Testis (tissue), 2 donors: ENCODE measurements at regions not wholly inside any gene's neighbourhood (a gene's known extent, or its start where the extent isn't known, plus 50 kb on each side); places are given as distances from the start of the nearest gene placed in this dataset.

Experiments
- DNase-seq: peaks from one replicate; pipeline ENCODE4 v3.0.0-alpha.2; 2019
- H3K27ac ChIP-seq, 2 donors: fragments of 200-600 bp; sonication (generic); one replicate each; pipeline ENCODE4 v1.5.1; 2019
- H3K27me3 ChIP-seq: fragments of 200-600 bp; sonication (generic); one replicate; pipeline ENCODE4 v1.5.1; 2019
- H3K36me3 ChIP-seq: fragments of 200-600 bp; sonication (generic); one replicate; pipeline ENCODE4 v1.5.1; 2017; ENCODE audit warnings: low read depth; ENCODE audit errors: missing control alignments
- H3K4me1 ChIP-seq: fragments of 200-600 bp; sonication (generic); one replicate; pipeline ENCODE4 v1.5.1; 2019
- H3K4me3 ChIP-seq, 2 donors: fragments of 200-600 bp; sonication (generic); one replicate each; pipeline ENCODE4 v1.5.1; 2017 to 2019
- H3K9me3 ChIP-seq: fragments of 200-600 bp; sonication (generic); one replicate; pipeline ENCODE4 v1.5.1; 2017
- POLR2A ChIP-seq: fragments of 450-650 bp; IDR thresholded peaks from one replicate; pipeline ENCODE4 v1.6.1; 2017; ENCODE audit warnings: antibody characterized with exemption, mild to moderate bottlenecking, moderate library complexity
- WGBS, 2 donors: methylation state at CpG; one replicate each; pipeline ENCODE4 v1.1.5; 2018; 5-methylcytosine and 5-hydroxymethylcytosine counted together
- intact Hi-C: fragments of 100-400 bp; cut with DNase I; formaldehyde crosslinking; loops from one replicate; pipeline ENCODE4 v1.15.1; 2023; ENCODE audit warnings: low total_unique reads
- TF ChIP-seq, protein P1 (sequence below), 3 experiments: fragments of 450-650 bp in 2 of 3; fragments of 200-600 bp in 1 of 3; sonication (generic) in 1 of 3; IDR thresholded peaks; one replicate each; pipeline ENCODE4 v1.5.1; 2016 to 2019; ENCODE audit warnings: antibody characterized with exemption in 3 of 3, mild to moderate bottlenecking in 2 of 3, moderate library complexity in 1 of 3

GRCh38 chr2:220153118-220153517 is 525.7 kb downstream of the SLC4A3 start:
- WGBS, 2 donors = 90% methylated on average over 4 of the region's 4 CpGs
- Histone ChIP-seq H3K27me3 (no peaks in the 10 kb centered on the region), H3K4me1 (no peaks in the 10 kb centered on the region), H3K36me3 (no peaks in the 10 kb centered on the region), H3K4me3 (no peak overlapping the region), H3K9me3 (no peaks in the 10 kb centered on the region), H3K27ac (no peak overlapping the region)
- no peak for DNase-seq
- intact Hi-C loops = no loop called here
- no peak for TF ChIP-seq POLR2A
- TF ChIP-seq, protein P1, sequence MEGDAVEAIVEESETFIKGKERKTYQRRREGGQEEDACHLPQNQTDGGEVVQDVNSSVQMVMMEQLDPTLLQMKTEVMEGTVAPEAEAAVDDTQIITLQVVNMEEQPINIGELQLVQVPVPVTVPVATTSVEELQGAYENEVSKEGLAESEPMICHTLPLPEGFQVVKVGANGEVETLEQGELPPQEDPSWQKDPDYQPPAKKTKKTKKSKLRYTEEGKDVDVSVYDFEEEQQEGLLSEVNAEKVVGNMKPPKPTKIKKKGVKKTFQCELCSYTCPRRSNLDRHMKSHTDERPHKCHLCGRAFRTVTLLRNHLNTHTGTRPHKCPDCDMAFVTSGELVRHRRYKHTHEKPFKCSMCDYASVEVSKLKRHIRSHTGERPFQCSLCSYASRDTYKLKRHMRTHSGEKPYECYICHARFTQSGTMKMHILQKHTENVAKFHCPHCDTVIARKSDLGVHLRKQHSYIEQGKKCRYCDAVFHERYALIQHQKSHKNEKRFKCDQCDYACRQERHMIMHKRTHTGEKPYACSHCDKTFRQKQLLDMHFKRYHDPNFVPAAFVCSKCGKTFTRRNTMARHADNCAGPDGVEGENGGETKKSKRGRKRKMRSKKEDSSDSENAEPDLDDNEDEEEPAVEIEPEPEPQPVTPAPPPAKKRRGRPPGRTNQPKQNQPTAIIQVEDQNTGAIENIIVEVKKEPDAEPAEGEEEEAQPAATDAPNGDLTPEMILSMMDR (IDR thresholded peaks at IDR 0.05) = no peak

DNA sequence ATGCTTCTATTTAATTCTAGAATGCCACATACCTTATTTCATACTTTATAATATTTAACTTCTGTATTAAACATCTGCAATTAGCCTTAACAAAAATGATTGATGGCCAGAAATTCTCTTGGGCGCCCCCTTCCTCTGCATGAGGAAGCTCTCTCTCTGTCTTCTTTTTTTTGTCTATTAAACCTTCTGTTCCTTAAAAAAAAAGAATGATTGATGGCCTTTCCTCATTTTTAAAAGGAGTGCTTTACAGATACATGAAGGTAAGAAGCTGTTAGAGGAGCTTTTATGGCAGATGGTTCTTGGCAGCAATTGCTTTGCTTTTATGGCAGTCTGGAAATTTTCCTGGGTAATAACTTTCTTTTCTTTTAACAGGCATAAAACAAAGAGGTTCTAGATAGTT is 526.9 kb downstream of the SLC4A3 start:
- Histone ChIP-seq H3K4me1 (no peaks in the 10 kb centered on the region), H3K27ac (no peak overlapping the region), H3K36me3 (no peaks in the 10 kb centered on the region), H3K27me3 (no peaks in the 10 kb centered on the region), H3K4me3 (no peak overlapping the region), H3K9me3 (no peaks in the 10 kb centered on the region)
- intact Hi-C loops = no loop called here
- DNase-seq = no peak
- TF ChIP-seq, protein P1 (IDR thresholded peaks at IDR 0.05) = no peak
- TF ChIP-seq POLR2A = no peak
- 82 to 83% methylated on average over 1 of the region's 1 CpG for WGBS, 2 donors

DNA sequence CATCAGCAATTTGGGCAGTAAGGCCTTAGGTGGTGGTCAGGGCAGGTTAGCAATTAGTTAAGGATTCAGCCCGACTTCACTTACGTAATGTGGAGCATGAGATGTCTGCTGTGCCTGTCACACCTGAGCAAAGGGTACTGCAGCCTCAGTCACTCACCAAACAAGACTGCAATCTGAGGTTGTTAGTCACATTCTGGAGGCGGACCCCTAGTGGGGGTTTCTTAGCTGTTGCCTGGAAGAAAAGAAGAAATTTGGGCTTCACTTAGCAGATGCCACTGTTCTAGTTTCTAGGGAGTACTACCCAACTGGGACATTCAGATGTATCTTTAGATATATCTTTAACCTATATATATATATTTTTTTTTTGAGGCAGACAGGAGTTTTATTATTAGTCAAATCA is 529.9 kb downstream of the SLC4A3 start:
- TF ChIP-seq POLR2A = no peak
- TF ChIP-seq, protein P1 (IDR thresholded peaks at IDR 0.05) = no peak
- H3K9me3 ChIP-seq = no peaks in the 10 kb centered on the region
- intact Hi-C loops = no loop called here
- H3K36me3 ChIP-seq = no peaks in the 10 kb centered on the region
- peaks cover 1% of the 10 kb centered on the region for H3K4me1 ChIP-seq
- H3K27me3 ChIP-seq = no peaks in the 10 kb centered on the region
- H3K27ac ChIP-seq = no peak overlapping the region
- WGBS, 2 donors = 85 to 98% methylated on average over 2 to 3 of the region's 3 CpGs
- no peak overlapping the region for H3K4me3 ChIP-seq
- DNase-seq = no peak

- 82 to 91% methylated on average over 2 of the region's 2 CpGs for WGBS, 2 donors
- no peaks in the 10 kb centered on the region for H3K9me3 ChIP-seq
- no peak overlapping the region for H3K27ac ChIP-seq
- no peak overlapping the region for H3K4me3 ChIP-seq
- no peaks in the 10 kb centered on the region for H3K36me3 ChIP-seq
- DNase-seq = no peak
- H3K27me3 ChIP-seq = no peaks in the 10 kb centered on the region
- H3K4me1 ChIP-seq = peaks cover 5% of the 10 kb centered on the region
- intact Hi-C loops = no loop called here
- TF ChIP-seq POLR2A = no peak
- TF ChIP-seq, protein P1 (IDR thresholded peaks at IDR 0.05) = no peak
These were observed 532.3 kb downstream of the SLC4A3 start for GRCh38 chr2:220159738-220160137.

DNA sequence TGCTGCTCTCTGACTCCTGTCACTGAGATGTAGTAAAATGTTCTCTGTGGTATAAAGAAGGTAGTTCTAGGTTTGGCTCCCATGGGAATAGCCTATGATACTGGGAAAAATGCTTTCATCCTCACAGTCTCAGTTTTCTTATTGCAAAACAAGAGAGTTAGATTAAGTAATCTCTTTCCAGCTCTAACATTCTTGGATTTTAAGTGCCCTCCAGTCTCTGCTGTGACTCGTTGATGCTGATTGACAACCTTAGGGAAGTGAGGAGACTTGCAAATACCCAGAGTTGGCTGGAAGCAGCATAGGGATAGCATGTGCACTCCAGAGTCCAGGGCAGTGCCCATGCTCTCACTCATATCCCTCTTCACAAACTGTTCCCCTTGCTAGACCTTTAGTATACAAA is 534.9 kb downstream of the SLC4A3 start:
- Histone ChIP-seq H3K4me1 (peaks cover 5% of the 10 kb centered on the region), H3K9me3 (no peaks in the 10 kb centered on the region), H3K4me3 (no peak overlapping the region), H3K27ac (peak overlapping the region in 1 of 2 donors; percentile 9), H3K36me3 (no peaks in the 10 kb centered on the region), H3K27me3 (no peaks in the 10 kb centered on the region)
- DNase-seq = no peak
- TF ChIP-seq POLR2A = no peak
- TF ChIP-seq, protein P1 (IDR thresholded peaks at IDR 0.05) = no peak
- intact Hi-C loops = no loop called here
- 40 to 80% methylated on average over 1 of the region's 1 CpG for WGBS, 2 donors
